ENCODE measurements at regions not wholly inside any gene's neighbourhood (a gene's known extent, or its start where the extent isn't known, plus 50 kb on each side); places are given as distances from the start of the nearest gene placed in this dataset.

DNA sequence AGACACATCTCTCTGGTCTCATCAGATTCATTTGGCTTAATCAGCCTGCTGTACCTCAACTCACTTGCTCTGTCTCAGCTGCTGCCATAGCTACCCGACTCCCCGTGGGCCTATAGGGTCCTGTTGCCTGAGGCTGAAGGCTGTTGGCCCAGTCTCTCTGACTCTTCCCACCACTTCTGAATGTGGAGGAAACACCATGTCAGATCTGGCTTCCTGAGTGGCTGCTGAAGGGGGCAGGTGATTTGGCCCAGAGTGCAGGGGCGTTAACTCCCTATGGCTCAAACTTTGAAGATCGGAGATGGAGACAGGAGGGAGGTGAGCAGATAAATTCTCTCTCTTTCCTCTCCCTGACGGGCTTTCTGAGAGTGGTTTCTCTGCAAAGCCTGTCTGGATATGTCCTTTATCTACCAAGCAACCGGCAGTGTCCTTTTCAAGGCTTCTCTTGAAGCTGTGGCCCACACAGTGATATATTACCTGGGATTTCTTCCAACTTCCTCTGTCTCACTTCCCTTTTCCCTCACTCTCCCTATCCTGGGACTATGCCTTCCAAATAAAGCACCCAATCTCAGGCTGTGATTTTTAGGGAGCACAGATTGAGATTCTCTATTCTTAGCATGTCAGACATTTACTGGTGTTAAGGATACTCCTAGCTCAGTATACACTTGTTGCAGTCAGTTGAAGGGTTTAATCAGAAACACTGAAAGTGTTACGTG lies 334.9 kb upstream of the TBC1D5 start (continued):
- TF ChIP-seq SMC3 (IDR thresholded peaks at IDR 0.05; ENCODE audit: low read depth, low read length) (no peak), MXI1 (IDR thresholded peaks at IDR 0.05; ENCODE audit: low read depth, low read length) (no peak), RAD21 (IDR thresholded peaks at IDR 0.05; ENCODE audit: low read length) (no peak), RCOR1 (IDR thresholded peaks at IDR 0.05; ENCODE audit: low read length) (no peak), EP300 (IDR thresholded peaks at IDR 0.05; ENCODE audit: borderline replicate concordance in 1 of 2, low read depth in 1 of 2, low read length in 1 of 2) (no peak), PBX3 (IDR thresholded peaks at IDR 0.05) (no peak), CHD2 (IDR thresholded peaks at IDR 0.05; ENCODE audit: low read length, partially characterized antibody) (no peak)

GRCh38 chr3:18076301-18076700 lies 333.9 kb upstream of the TBC1D5 start:
- Histone ChIP-seq H3K9me3 (no peaks in the 10 kb centered on the region), H3K36me3 (replicated peaks in 1 of 2; ENCODE audit: control insufficient read depth in 1 of 2, insufficient read depth in 2 of 2, low read length in 1 of 2) (no peaks in the 10 kb centered on the region), H3K79me2 (ENCODE audit: insufficient read depth) (no peaks in the 10 kb centered on the region), H3F3A (replicated peaks; ENCODE audit: insufficient read depth) (peaks cover 12% of the 10 kb centered on the region), H3K4me3 (ENCODE audit: low read depth in 2 of 2, low read length in 1 of 2) (no peak overlapping the region), H2AFZ (ENCODE audit: low read depth) (no peak overlapping the region), H3K9ac (no peak overlapping the region), H3K27ac (ENCODE audit: low read depth in 2 of 2, low read length in 1 of 2) (no peak overlapping the region), H3K4me1 (ENCODE audit: control insufficient read depth in 1 of 2, insufficient read depth in 2 of 2, low read depth in 1 of 2, low read length in 1 of 2) (peaks cover under 1 to 11% of the 10 kb centered on the region in 2 experiments; a peak in 3 of 4 replicates), H3K9me2 (no peaks in the 10 kb centered on the region), H3K4me2 (no peak overlapping the region), H3K27me3 (ENCODE audit: insufficient read depth) (no peaks in the 10 kb centered on the region), H4K20me1 (ENCODE audit: insufficient read depth) (no peaks in the 10 kb centered on the region)
- ChIA-PET POLR2A (no interaction called here), CTCF (no interaction called here)
- DNase-seq = no peak
- TF ChIP-seq EP300 (IDR thresholded peaks at IDR 0.05; ENCODE audit: borderline replicate concordance in 1 of 2, low read depth in 1 of 2, low read length in 1 of 2) = no peak
- no peak for TF ChIP-seq FOXJ3 (CRISPR knock-in tag; IDR thresholded peaks at IDR 0.05)
- no peak for TF ChIP-seq RCOR1 (IDR thresholded peaks at IDR 0.05; ENCODE audit: low read length)
- no peak for TF ChIP-seq SIN3A (IDR thresholded peaks at IDR 0.05; ENCODE audit: borderline replicate concordance, low read depth, low read length)
- 73% methylated on average over 1 of the region's 1 CpG for WGBS (ENCODE audit: low lambda C conversion rate)

DNA sequence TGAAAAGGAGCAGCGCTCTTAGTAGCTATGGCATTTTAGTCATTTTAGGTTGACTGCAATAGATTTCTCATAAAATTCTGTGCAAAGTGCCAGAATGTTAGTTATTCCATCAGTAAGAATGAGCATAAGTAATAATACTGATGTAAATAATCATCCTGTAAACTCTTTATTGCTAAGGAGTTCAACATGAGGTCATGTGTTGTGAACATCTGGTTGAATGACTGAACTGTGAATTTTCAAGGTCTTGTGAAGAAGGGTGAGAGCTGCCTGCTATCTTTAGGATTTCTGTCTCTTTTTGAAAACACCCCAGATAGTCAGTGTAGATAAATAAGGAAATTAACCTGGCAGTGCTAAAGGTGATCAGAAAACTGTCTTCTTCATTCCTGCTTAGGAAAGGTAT lies 333.4 kb upstream of the TBC1D5 start:
- H3F3A ChIP-seq (replicated peaks; ENCODE audit: insufficient read depth) = peaks cover 12% of the 10 kb centered on the region
- no peak overlapping the region for H2AFZ ChIP-seq (ENCODE audit: low read depth)
- no peak for TF ChIP-seq TCF12 (IDR thresholded peaks at IDR 0.05)
- TF ChIP-seq, protein P1, sequence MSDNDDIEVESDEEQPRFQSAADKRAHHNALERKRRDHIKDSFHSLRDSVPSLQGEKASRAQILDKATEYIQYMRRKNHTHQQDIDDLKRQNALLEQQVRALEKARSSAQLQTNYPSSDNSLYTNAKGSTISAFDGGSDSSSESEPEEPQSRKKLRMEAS (IDR thresholded peaks at IDR 0.05; ENCODE audit: low read depth) = no peak
- H3K27me3 ChIP-seq (ENCODE audit: insufficient read depth) = no peaks in the 10 kb centered on the region
- peaks cover 0 to 11% of the 10 kb centered on the region in 2 experiments; a peak in 2 of 4 replicates for H3K4me1 ChIP-seq (ENCODE audit: control insufficient read depth in 1 of 2, insufficient read depth in 2 of 2, low read depth in 1 of 2, low read length in 1 of 2)
- H3K4me3 ChIP-seq (ENCODE audit: low read depth in 2 of 2, low read length in 1 of 2) = no peak overlapping the region
- H3K27ac ChIP-seq (ENCODE audit: low read depth in 2 of 2, low read length in 1 of 2) = no peak overlapping the region
- no peaks in the 10 kb centered on the region for H3K79me2 ChIP-seq (ENCODE audit: insufficient read depth)
- H3K4me2 ChIP-seq = no peak overlapping the region
- POLR2A ChIA-PET = no interaction called here
- no peaks in the 10 kb centered on the region for H3K9me3 ChIP-seq
- WGBS (ENCODE audit: low lambda C conversion rate) = 88% methylated on average over 1 of the region's 1 CpG
- no peak overlapping the region for H3K9ac ChIP-seq
- DNase-seq = no peak
- CTCF ChIA-PET = no interaction called here
- H3K36me3 ChIP-seq (replicated peaks in 1 of 2; ENCODE audit: control insufficient read depth in 1 of 2, insufficient read depth in 2 of 2, low read length in 1 of 2) = no peaks in the 10 kb centered on the region
- no peaks in the 10 kb centered on the region for H4K20me1 ChIP-seq (ENCODE audit: insufficient read depth)
- H3K9me2 ChIP-seq = no peaks in the 10 kb centered on the region

Data from SK-N-SH (cell line).